ENCODE measurements at regions not wholly inside any gene's neighbourhood (a gene's known extent, or its start where the extent isn't known, plus 50 kb on each side); places are given as distances from the start of the nearest gene placed in this dataset.

- H2AFZ ChIP-seq: no peak overlapping the region
- H3K9me3 ChIP-seq (ENCODE audit: control insufficient read depth, low read length): no peaks in the 10 kb centered on the region
- H3K27ac ChIP-seq: no peak overlapping the region
- no peak for TF ChIP-seq CTCF (IDR thresholded peaks at IDR 0.05)
- no peaks in the 10 kb centered on the region for H3K79me2 ChIP-seq
- H3K4me3 ChIP-seq (ENCODE audit: low read depth, low read length): no peak overlapping the region
- H3K36me3 ChIP-seq (ENCODE audit: control insufficient read depth, insufficient read depth, low read length): no peaks in the 10 kb centered on the region
- H3K4me1 ChIP-seq: no peaks in the 10 kb centered on the region
- H3K9ac ChIP-seq: no peak overlapping the region
- H3K4me2 ChIP-seq (ENCODE audit: low read length): no peak overlapping the region
- no peaks in the 10 kb centered on the region for H3K27me3 ChIP-seq (ENCODE audit: control insufficient read depth, insufficient read depth, low read length)
These were observed 103.2 kb upstream of the DTNA start for GRCh38 chr18:34606851-34607250.

- Histone ChIP-seq H3K9ac (no peak overlapping the region), H3K27me3 (ENCODE audit: control insufficient read depth, insufficient read depth, low read length) (no peaks in the 10 kb centered on the region), H3K36me3 (ENCODE audit: control insufficient read depth, insufficient read depth, low read length) (no peaks in the 10 kb centered on the region), H3K4me2 (ENCODE audit: low read length) (no peak overlapping the region), H2AFZ (no peak overlapping the region), H3K4me1 (no peaks in the 10 kb centered on the region), H3K4me3 (ENCODE audit: low read depth, low read length) (no peak overlapping the region), H3K27ac (no peak overlapping the region), H3K79me2 (no peaks in the 10 kb centered on the region), H3K9me3 (ENCODE audit: control insufficient read depth, low read length) (no peaks in the 10 kb centered on the region)
- no peak for TF ChIP-seq CTCF (IDR thresholded peaks at IDR 0.05)
These were observed 102.0 kb upstream of the DTNA start for GRCh38 chr18:34608064-34608463.

DNA sequence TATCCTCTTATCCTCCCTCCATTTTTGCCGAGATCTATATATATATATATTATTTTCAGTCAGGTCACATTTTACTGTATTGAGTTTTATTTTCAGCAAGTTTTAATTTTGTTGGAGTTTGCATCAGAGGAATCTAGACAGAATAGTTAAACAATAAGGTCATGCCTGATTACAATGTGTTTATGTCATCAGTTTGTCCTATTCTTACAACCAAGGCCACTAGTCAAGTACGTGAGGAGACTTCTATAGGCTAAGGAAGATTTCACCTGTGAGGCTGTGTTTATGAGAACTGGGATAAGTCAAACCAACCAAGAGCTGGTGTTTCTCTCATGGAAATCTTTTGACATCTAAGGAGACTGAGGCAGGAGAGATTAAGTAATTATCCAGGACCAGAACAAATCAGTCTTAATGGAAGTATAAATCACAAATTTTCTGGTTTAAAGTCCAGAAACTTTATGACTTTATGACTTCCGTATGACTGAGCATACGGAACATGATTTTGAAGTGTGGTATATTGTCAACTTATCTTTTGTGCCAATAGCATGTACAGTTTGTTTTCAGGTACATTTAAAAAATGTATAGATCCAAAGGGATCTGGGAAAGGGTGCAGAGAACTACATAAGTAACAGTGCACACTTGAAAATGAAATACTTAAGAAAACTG lies 100.0 kb upstream of the DTNA start:
- Histone ChIP-seq H3K4me3 (ENCODE audit: low read depth, low read length) (no peak overlapping the region), H3K27me3 (ENCODE audit: control insufficient read depth, insufficient read depth, low read length) (no peaks in the 10 kb centered on the region), H3K27ac (no peak overlapping the region), H3K79me2 (no peaks in the 10 kb centered on the region), H2AFZ (no peak overlapping the region), H3K4me1 (no peaks in the 10 kb centered on the region), H3K9ac (no peak overlapping the region), H3K36me3 (ENCODE audit: control insufficient read depth, insufficient read depth, low read length) (no peaks in the 10 kb centered on the region), H3K4me2 (ENCODE audit: low read length) (no peak overlapping the region), H3K9me3 (ENCODE audit: control insufficient read depth, low read length) (no peaks in the 10 kb centered on the region)
- no peak for TF ChIP-seq CTCF (IDR thresholded peaks at IDR 0.05)

DNA sequence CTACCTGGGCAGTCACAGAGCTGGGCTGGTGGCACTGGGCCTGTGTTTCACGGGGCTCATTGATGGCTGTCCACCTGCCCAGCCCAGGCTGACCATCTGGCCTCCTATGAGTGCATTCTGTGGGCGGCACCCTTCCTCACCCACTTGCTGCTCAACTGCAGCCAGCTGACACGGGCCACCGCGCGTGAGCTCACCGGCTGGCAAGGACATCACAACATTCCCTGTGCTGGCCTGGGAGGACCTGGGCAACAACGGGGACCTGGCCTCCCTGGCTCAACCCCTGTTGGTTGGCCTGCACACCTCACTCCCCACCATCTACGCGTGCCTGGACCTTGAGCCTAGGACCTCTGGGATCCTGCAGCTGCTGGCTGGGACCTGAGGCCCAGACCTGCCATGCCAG lies 98.2 kb upstream of the DTNA start:
- no peak overlapping the region for H2AFZ ChIP-seq
- H3K9me3 ChIP-seq (ENCODE audit: control insufficient read depth, low read length): no peaks in the 10 kb centered on the region
- no peak overlapping the region for H3K4me2 ChIP-seq (ENCODE audit: low read length)
- H3K9ac ChIP-seq: no peak overlapping the region
- H3K79me2 ChIP-seq: no peaks in the 10 kb centered on the region
- H3K4me3 ChIP-seq (ENCODE audit: low read depth, low read length): no peak overlapping the region
- no peak overlapping the region for H3K27ac ChIP-seq
- no peaks in the 10 kb centered on the region for H3K27me3 ChIP-seq (ENCODE audit: control insufficient read depth, insufficient read depth, low read length)
- TF ChIP-seq CTCF (IDR thresholded peaks at IDR 0.05): no peak
- no peaks in the 10 kb centered on the region for H3K4me1 ChIP-seq
- H3K36me3 ChIP-seq (ENCODE audit: control insufficient read depth, insufficient read depth, low read length): no peaks in the 10 kb centered on the region

DNA sequence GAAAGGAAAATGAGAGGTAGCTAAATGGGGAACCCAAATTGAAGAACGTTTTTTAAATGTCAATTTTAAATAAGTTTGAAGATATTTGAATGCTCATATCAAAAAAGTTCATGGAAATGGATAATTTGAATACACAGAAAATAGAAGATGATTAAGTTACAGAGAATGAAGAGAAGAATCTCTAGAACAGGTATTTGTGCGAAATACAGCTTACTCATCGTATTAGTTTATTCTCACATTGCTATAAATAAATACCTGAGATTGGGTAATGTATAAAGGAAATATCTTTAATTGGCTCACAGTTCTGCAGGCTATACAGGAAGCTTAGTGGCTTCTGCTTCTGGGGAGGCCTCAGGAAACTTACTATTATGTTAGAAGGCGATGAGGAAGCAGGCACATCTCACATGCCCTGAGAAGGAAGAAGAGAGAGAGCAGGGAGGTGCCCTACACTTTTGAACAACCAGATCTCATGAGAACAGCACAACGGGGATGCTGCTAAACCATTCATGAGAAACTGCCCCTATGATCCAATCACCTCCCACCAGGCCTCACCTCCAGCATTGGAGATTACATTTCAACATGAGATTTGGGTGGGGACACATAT lies 89.7 kb upstream of the DTNA start:
- Histone ChIP-seq H2AFZ (no peak overlapping the region), H3K4me3 (ENCODE audit: low read depth, low read length) (no peak overlapping the region), H3K27ac (no peak overlapping the region), H3K79me2 (no peaks in the 10 kb centered on the region), H3K4me2 (ENCODE audit: low read length) (no peak overlapping the region), H3K9me3 (ENCODE audit: control insufficient read depth, low read length) (no peaks in the 10 kb centered on the region), H3K27me3 (ENCODE audit: control insufficient read depth, insufficient read depth, low read length) (no peaks in the 10 kb centered on the region), H3K4me1 (no peaks in the 10 kb centered on the region), H3K9ac (no peak overlapping the region), H3K36me3 (ENCODE audit: control insufficient read depth, insufficient read depth, low read length) (no peaks in the 10 kb centered on the region)
- TF ChIP-seq CTCF (IDR thresholded peaks at IDR 0.05): no peak

Data from parathyroid adenoma (tissue), 2 donors.